ENCODE measurements at regions not wholly inside any gene's neighbourhood (a gene's known extent, or its start where the extent isn't known, plus 50 kb on each side); places are given as distances from the start of the nearest gene placed in this dataset.

DNA sequence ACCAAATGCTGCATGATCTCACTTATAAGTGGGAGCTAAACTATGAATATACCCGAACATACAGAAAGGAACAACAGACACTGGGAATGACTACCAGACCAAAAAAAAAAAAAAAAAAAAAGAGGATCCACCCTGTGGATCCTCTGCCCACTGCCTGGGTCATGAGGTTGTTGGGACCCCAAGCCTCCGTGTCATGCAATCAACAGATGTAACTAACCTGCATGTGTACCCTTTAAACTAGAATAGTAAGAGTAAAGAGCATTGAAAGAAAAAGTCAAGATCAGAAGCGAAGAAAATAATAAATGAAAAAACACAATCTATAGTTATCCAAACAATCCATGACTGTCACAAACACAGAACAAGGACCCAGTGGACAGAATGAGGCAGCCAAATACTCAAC lies 109.5 kb upstream of the TOP3B start:
- no peak for DNase-seq

GRCh38 chr22:22091400-22091878 lies 108.9 kb upstream of the TOP3B start:
- no peak for DNase-seq

DNA sequence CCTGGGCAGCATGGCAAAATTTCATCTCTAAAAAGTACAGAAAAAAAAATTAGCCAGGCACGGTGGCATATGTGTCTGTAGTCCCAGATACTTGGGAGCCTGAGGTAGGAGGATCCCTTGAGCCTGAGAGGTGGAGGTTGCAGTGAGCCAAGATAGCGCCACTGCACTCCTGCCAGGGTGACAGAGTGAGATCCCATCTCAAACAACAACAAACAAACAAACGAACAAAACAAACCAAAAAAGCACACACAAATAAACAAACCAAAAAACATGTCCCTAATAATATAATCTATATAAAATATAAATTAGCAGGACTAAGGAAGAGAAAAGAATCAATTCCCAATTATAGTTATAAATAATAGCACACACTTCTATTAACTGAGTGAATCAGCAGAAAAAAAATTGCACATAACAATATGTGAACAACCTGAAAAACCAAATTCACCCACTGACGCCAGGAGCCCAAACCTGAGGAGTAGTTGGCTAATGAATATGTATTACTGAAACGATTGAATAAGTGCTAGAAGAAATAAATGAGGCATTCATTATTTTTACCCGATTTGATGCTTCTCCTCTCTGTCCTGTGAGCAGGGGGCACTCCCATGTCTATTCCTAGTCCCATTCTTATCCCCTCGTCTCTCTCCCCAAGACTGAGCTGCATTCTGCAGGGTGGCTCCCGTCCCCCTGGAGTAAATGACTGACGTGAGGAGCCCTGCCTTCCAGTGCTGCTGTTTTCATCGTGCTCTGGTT lies 108.2 kb upstream of the TOP3B start:
- DNase-seq = no peak

DNA sequence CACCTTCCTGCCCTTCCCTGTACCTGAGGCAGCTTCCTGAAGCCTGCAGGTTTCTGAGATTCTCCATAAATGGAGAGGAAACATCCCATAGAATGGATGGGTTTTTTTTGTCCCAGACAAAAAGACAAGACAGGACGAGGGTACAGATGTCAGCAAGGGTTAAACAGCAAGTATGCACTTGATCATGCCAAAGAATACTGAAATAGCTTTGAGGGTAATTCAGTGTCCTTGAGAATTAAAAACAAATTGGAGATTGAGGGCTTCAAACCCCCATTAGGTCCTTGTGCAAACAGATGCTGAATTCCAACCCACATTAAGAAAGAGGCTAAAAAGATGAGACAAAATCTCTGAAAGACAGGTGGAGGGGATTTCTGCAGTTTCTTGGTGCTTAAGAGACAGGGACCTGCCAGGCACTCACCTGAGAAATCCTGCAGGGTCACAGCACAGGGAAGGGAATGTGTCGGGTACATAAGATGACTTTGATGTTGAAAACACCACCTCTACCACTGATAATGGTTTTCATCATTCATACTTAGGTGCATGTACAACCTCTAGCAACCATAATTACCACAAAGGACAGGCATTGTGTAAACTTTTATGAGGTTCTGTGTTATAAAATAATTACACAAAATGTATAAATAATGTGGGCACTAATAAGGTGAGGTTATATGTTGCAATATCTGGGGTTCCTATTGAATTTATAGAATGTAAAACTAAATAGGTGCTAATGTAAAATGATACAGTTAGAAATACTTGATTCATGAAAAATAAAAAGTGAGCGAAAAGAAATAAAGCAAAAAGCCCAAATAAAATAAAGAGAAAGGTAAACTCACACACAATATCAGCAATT lies 107.1 kb upstream of the TOP3B start:
- DNase-seq = no peak

- DNase-seq = no peak
These were observed 106.3 kb upstream of the TOP3B start for GRCh38 chr22:22088658-22089458.

DNA sequence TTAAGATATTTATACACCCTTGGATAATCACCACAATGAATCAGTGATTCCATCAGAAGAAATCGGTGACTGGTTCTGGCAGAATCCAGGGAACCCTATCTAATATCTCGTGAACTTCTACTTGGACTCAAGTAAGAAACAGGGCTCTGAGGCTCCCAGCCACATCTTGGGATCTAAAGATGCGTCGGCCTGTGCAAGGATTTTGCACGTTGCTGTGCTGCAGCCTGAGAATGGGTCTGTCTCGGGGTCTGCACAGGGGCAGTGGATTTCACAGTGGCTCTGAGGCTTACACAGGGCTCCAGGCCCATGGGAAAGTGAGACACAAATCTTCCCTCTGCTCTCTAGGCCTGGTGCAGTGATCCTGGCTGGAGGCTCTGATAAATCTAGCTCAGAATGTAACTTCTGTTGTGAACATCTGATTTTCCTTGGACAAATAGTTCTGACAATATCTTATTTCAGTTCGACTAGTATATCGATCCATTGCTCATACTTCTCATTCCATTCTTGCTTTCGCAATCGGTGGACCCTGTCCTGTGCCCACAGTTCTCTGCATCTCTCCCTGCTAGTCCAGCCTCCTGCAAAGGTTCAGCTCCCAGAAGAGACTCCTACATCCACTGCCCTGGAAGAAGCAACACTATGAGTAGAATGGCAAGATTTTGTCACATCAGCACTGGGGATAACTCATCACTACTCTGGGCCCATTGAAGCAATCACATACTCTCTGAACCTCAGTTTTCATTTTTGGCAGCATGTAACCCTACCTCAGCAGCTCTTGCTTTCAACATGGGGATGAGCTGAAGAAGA lies 105.5 kb upstream of the TOP3B start:
- no peak for DNase-seq

DNA sequence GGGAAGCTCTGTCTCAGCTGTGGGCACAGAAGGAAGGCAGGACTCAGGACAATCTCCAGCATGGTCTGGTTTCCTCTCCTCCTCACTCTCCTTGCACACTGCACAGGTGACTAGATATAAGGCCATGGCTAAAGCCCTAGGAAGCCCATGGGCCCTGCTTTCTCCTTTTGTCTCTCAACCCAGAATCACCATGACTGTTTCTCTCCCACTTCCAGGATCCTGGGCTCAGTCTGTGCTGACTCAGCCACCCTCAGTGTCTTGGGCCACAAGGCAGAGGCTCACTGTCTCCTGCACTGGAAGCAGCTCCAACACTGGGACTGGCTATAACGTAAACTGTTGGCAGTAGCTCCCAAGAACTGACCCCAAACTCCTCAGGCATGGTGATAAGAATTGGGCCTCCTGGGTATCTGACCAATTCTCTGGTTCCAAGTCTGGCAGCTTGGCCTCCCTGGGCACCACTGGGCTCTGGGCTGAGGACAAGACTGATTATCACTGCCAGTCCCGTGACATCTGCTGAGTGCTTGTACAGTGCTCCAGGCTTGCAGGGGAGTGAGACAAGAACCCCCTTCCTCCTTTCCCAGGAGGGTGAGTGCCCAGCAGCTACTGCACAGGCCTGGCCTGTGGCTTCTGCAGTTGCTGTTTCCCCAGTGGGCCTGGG lies 104.0 kb upstream of the TOP3B start:
- DNase-seq = no peak

GRCh38 chr22:22085702-22086500 lies 103.3 kb upstream of the TOP3B start:
- DNase-seq = no peak

DNA sequence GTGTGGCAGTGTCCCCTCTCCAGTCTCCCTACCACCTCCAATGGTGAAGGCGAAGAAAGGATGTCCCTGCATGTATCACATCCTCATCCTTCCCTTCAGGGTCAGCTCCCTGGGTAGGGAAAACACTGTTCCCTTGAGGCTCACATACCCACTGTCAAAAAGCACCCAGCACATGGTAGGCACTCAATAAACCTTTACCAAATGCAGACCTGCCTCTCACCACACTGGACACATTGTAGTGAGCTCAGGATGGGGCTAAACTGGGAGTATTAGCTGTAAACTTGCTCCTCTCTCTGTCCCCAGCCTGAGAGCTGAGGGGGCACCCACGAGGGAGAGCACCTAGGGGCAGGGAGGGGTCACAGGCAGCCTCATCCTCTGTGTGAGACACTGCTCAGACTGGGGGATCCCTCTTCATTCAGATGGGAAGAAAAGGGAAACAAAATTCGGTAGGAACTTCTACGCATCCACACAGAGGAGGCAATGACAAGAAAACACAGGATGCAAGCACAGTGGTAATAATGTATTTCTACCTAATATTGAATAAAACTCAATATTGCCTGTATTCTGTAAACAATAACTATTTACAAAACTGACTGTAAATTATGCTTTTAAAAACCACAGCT lies 101.6 kb upstream of the TOP3B start:
- no peak for DNase-seq

GRCh38 chr22:22082960-22083359 lies 100.4 kb upstream of the TOP3B start:
- DNase-seq = no peak

GRCh38 chr22:22082229-22082835 lies 99.7 kb upstream of the TOP3B start:
- no peak for DNase-seq

GRCh38 chr22:22080270-22080669 lies 97.7 kb upstream of the TOP3B start:
- DNase-seq = no peak

GRCh38 chr22:22079404-22080148 lies 97.0 kb upstream of the TOP3B start:
- no peak for DNase-seq

DNA sequence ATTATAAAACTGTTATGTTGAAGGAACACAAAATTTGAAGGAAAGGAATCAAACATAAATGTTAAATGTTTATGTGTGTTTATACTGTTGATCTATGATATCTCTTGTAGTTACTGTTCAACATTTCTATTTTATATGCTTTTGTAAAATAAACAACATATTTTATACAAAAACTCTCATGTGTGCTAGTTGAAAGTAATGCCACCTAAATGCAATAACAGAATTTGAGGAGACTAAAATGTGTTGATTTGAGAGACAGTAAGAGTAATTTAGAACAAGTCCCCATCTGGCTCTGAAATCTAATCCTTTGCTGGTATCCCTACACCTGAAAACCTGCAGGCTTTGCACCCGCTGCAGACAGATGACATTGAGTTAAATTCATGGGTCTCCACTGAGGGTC lies 95.7 kb upstream of the TOP3B start:
- no peak for DNase-seq

- DNase-seq = no peak
These were observed 94.5 kb upstream of the TOP3B start for GRCh38 chr22:22076932-22077703.

- no peak for DNase-seq
These were observed 93.8 kb upstream of the TOP3B start for GRCh38 chr22:22076361-22076760.

DNA sequence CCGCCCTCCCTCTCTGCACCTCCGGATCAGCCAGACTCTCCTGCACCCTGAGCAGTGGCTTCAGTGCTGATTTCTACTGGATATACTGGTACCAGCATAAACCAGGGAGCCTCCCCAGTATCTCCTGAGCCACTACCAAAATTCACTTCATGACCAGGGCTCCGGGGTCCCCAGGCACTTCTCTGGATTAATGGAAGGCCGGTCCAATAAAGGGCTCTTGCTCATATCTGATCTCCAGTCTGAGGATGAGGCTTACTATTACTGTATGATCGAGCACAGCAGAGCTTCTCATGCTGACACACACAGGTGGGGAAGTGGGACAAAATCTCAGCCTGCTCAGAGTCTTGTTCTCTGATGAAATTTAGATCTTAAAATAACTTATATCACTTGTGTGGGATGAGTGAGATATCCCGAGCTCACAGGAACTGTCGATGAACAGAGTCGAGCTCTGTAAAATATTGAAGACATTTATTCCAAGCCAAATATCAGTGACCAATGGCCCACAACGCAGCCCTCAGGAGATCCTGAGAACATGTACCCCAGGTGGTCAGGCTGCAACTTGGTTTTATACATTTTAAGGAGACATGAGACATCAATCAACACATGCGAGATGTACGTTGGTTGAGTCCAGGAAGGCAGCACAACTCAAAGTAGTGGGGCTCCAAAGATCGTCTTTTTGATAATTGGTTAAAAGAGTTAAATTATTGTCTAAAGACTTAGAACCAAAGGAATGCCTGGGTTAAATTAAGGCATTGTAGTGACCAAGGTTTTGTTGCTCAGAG lies 93.0 kb upstream of the TOP3B start:
- no peak for DNase-seq
